Astrocyte (in vitro differentiated cells and primary cell): ENCODE measurements at regions not wholly inside any gene's neighbourhood (a gene's known extent, or its start where the extent isn't known, plus 50 kb on each side); places are given as distances from the start of the nearest gene placed in this dataset.

Source experiments
- CTCF ChIP-seq: IDR thresholded peaks from 2 replicates; pipeline ENCODE4 v1.5.1; 2011; ENCODE audit warnings: low read depth, mild to moderate bottlenecking, inconsistent platforms, low read length, moderate library complexity; ENCODE audit not compliant: insufficient read depth
- EZH2 ChIP-seq: IDR thresholded peaks from 2 replicates; pipeline ENCODE4 v1.6.1; 2012; ENCODE audit warnings: mild to moderate bottlenecking, low read length, inconsistent platforms; ENCODE audit not compliant: insufficient read depth

- TF ChIP-seq EZH2 (no peak), CTCF (no peak)
Measured at GRCh38 chr4:11900359-11900758, 471.7 kb upstream of the HS3ST1 start.
